ENCODE measurements at regions not wholly inside any gene's neighbourhood (a gene's known extent, or its start where the extent isn't known, plus 50 kb on each side); places are given as distances from the start of the nearest gene placed in this dataset.
A peak's percentile ranks its signal among the peaks of the same experiment; 100 is the strongest.

- Mint-ChIP-seq H3K27ac (ENCODE audit: unreplicated experiment) (no peak overlapping the region), H3K36me3 (ENCODE audit: low read depth, unreplicated experiment) (no peaks in the 10 kb centered on the region), H3K4me1 (ENCODE audit: low read depth, unreplicated experiment) (peaks cover 20% of the 10 kb centered on the region), H3K9me3 (ENCODE audit: unreplicated experiment) (no peaks in the 10 kb centered on the region), H3K27me3 (ENCODE audit: low read depth, unreplicated experiment) (no peaks in the 10 kb centered on the region), H3K4me3 (ENCODE audit: unreplicated experiment) (no peak overlapping the region)
- Histone ChIP-seq H3K4me1 (ENCODE audit: insufficient read depth, low read length) (peaks cover 29% of the 10 kb centered on the region), H3K9ac (ENCODE audit: low read length) (peak overlapping the region; percentile 1), H3K27ac (ENCODE audit: low read depth, low read length) (no peak overlapping the region), H3K9me3 (ENCODE audit: insufficient read depth, low read depth, low read length) (no peaks in the 10 kb centered on the region), H3K4me3 (ENCODE audit: insufficient read depth, low read depth, low read length) (no peak overlapping the region), H4K20me1 (ENCODE audit: insufficient read depth, low read length) (no peaks in the 10 kb centered on the region), H3K36me3 (ENCODE audit: insufficient read depth, low read length) (no peaks in the 10 kb centered on the region), H3K27me3 (ENCODE audit: insufficient read depth, low read length) (no peaks in the 10 kb centered on the region), H2AFZ (ENCODE audit: low read depth, low read length) (no peak overlapping the region), H3K4me2 (ENCODE audit: low read length) (no peak overlapping the region), H3K79me2 (ENCODE audit: insufficient read depth, low read length) (no peaks in the 10 kb centered on the region)
- no peak for DNase-seq (ENCODE audit: low read depth)
- TF ChIP-seq CTCF (IDR thresholded peaks at IDR 0.05; ENCODE audit: insufficient read depth, low read depth, low read length) (no peak), EZH2 (IDR thresholded peaks at IDR 0.05; ENCODE audit: insufficient read depth, low read length) (no peak)
- no peak for FAIRE-seq
Observed at GRCh38 chr2:195562570-195563566, 94.2 kb upstream of the SLC39A10 start.

- no peak overlapping the region for H3K4me3 Mint-ChIP-seq (ENCODE audit: unreplicated experiment)
- H3K36me3 Mint-ChIP-seq (ENCODE audit: low read depth, unreplicated experiment), result no peaks in the 10 kb centered on the region
- peak; percentile 91 for FAIRE-seq
- no peaks in the 10 kb centered on the region for H3K27me3 Mint-ChIP-seq (ENCODE audit: low read depth, unreplicated experiment)
- Histone ChIP-seq H2AFZ (ENCODE audit: low read depth, low read length) (no peak overlapping the region), H3K9ac (ENCODE audit: low read length) (peak overlapping the region; percentile 63), H3K4me1 (ENCODE audit: insufficient read depth, low read length) (peaks cover 29% of the 10 kb centered on the region), H3K27me3 (ENCODE audit: insufficient read depth, low read length) (no peaks in the 10 kb centered on the region), H3K9me3 (ENCODE audit: insufficient read depth, low read depth, low read length) (no peaks in the 10 kb centered on the region), H4K20me1 (ENCODE audit: insufficient read depth, low read length) (no peaks in the 10 kb centered on the region), H3K36me3 (ENCODE audit: insufficient read depth, low read length) (no peaks in the 10 kb centered on the region), H3K4me3 (ENCODE audit: insufficient read depth, low read depth, low read length) (no peak overlapping the region), H3K79me2 (ENCODE audit: insufficient read depth, low read length) (no peaks in the 10 kb centered on the region), H3K4me2 (ENCODE audit: low read length) (peak overlapping the region; percentile 57), H3K27ac (ENCODE audit: low read depth, low read length) (peak overlapping the region; percentile 89)
- peak; percentile 98 for DNase-seq (ENCODE audit: low read depth)
- no peak for TF ChIP-seq EZH2 (IDR thresholded peaks at IDR 0.05; ENCODE audit: insufficient read depth, low read length)
- no peak for TF ChIP-seq CTCF (IDR thresholded peaks at IDR 0.05; ENCODE audit: insufficient read depth, low read depth, low read length)
- H3K9me3 Mint-ChIP-seq (ENCODE audit: unreplicated experiment), result no peaks in the 10 kb centered on the region
- peak overlapping the region; percentile 70 for H3K27ac Mint-ChIP-seq (ENCODE audit: unreplicated experiment)
- peaks cover 20% of the 10 kb centered on the region for H3K4me1 Mint-ChIP-seq (ENCODE audit: low read depth, unreplicated experiment)
Observed at GRCh38 chr2:195561116-195561921, 95.7 kb upstream of the SLC39A10 start.
